ENCODE measurements at regions not wholly inside any gene's neighbourhood (a gene's known extent, or its start where the extent isn't known, plus 50 kb on each side); places are given as distances from the start of the nearest gene placed in this dataset.

DNA sequence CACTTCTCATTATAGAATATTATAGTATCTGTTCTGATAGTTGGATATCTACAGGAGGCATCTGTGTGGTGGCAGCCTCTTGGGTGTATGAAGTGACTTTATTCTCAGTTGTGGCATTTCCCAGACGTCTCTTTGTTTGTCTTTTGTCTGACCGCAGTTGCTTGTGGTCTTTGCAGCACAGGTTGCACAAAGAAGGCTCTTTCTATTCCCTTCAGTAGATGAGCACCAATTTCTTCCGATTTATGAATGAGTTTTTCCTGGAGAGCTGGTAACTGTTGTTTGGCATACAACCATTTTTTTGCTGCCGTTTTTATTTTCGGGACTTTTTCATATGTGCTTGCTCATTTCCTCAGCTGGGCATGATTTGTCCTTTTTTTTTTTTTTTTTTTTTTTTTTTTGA, 56.4 kb upstream of the MYO10 start:
- TF ChIP-seq POLR2A (IDR thresholded peaks at IDR 0.05) (no peak), POLR2AphosphoS5 (IDR thresholded peaks at IDR 0.05) (no peak)

Data from prostate gland (tissue), 1 donor.